ENCODE measurements at regions not wholly inside any gene's neighbourhood (a gene's known extent, or its start where the extent isn't known, plus 50 kb on each side); places are given as distances from the start of the nearest gene placed in this dataset.

DNA sequence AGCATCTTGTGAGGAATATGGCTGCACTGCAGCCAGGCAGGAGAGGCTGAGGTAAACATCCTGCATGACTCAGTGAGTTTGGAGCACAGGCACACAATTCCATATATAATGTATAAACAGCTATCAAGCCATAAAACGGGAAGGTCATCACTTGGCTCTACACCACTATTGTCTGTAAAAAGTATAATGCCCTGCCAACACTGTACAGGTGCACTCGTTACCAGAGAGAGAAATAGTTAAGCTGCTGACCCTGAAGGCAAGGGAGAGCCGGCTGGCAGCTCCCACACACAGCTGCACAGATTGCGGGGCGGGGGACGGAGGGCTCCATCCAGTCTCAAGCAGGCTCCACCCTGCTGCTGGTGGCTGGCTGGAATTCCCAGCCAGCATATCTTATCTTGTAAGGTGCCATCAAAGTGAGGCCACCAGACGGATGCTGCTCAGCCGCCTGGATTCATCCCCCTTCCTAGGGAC is 668.1 kb downstream of the SLITRK5 start:
- H3K27ac ChIP-seq: no peak overlapping the region
- no peaks in the 10 kb centered on the region for H3K4me1 ChIP-seq
- H3K4me3 ChIP-seq: no peak overlapping the region
- intact Hi-C loops (cut with DNase I): no loop called here
- WGBS, 2 donors: 63 to 87% methylated on average over 1 to 8 of the region's 8 CpGs
- no peak for TF ChIP-seq POLR2A (IDR thresholded peaks at IDR 0.05)
- TF ChIP-seq, protein P1, sequence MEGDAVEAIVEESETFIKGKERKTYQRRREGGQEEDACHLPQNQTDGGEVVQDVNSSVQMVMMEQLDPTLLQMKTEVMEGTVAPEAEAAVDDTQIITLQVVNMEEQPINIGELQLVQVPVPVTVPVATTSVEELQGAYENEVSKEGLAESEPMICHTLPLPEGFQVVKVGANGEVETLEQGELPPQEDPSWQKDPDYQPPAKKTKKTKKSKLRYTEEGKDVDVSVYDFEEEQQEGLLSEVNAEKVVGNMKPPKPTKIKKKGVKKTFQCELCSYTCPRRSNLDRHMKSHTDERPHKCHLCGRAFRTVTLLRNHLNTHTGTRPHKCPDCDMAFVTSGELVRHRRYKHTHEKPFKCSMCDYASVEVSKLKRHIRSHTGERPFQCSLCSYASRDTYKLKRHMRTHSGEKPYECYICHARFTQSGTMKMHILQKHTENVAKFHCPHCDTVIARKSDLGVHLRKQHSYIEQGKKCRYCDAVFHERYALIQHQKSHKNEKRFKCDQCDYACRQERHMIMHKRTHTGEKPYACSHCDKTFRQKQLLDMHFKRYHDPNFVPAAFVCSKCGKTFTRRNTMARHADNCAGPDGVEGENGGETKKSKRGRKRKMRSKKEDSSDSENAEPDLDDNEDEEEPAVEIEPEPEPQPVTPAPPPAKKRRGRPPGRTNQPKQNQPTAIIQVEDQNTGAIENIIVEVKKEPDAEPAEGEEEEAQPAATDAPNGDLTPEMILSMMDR (IDR thresholded peaks at IDR 0.05): no peak
- H3K9me3 ChIP-seq: peaks cover 0 to 4% (median 0%) of the 10 kb centered on the region in 3 donors
- no peaks in the 10 kb centered on the region for H3K36me3 ChIP-seq
- DNase-seq: no peak
- H3K27me3 ChIP-seq: no peaks in the 10 kb centered on the region

DNA sequence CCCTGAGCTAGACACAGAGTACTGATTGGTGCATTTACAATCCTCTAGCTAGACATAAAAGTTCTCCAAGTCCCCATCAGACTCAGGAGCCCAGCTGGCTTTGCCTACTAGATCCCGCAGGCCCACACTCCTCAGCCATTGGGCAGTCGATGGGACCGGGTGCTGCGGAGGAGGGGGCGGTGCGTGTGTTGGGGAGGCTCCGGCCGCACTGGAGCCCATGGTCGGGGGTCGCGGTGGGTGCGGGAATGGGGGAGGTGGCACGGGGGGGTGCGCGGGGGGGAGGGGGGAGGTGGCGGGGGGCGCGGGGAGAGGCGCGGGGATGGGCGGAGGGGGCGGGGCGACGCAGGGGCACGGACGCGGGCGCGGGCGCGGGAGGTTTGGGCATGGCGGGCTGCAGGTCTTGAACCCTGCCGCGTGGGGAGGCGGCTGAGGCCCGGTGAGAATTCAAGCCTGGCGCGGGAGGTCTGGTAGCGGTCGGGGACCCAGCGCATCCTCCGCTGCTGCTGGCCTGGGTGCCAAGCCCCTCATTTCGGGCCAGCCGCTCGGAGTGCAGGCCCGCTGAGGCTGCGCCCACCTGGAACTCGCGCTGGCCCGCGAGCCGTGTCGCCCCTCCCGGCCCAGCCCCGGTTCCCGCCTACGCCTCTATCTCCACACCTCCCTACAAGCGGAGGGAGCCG is 674.1 kb downstream of the SLITRK5 start:
- H3K27ac ChIP-seq: no peak overlapping the region
- WGBS, 2 donors: 92 to 98% methylated on average over 8 to 11 of the region's 59 CpGs
- no peaks in the 10 kb centered on the region for H3K27me3 ChIP-seq
- TF ChIP-seq, protein P1 (IDR thresholded peaks at IDR 0.05): no peak
- TF ChIP-seq POLR2A (IDR thresholded peaks at IDR 0.05): no peak
- intact Hi-C loops (cut with DNase I): no loop called here
- no peaks in the 10 kb centered on the region for H3K36me3 ChIP-seq
- H3K4me3 ChIP-seq: no peak overlapping the region
- DNase-seq: no peak
- H3K9me3 ChIP-seq: no peaks in the 10 kb centered on the region
- no peaks in the 10 kb centered on the region for H3K4me1 ChIP-seq

DNA sequence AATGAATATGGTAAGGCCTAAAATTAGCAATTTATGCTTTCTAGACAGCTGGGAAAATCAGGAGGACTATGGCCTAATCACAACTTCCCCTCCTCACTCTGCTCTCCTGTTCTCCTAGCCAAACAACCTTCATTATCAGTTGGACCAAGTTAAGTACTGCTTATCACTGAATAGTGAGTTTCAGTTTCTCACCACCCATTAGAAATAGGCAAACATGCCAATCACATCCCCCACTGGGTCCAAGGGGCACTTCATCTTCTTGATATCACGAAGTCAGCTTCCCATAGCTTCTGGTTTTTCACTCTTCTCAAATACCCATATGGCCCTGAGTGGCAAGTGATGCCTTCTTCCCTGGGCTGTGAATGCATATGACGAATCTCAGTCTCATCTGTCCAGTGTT is 689.6 kb downstream of the SLITRK5 start:
- TF ChIP-seq, protein P1 (IDR thresholded peaks at IDR 0.05): no peak
- no peak for TF ChIP-seq POLR2A (IDR thresholded peaks at IDR 0.05)
- Histone ChIP-seq H3K27me3 (no peaks in the 10 kb centered on the region), H3K27ac (no peak overlapping the region), H3K4me3 (no peak overlapping the region), H3K9me3 (no peaks in the 10 kb centered on the region), H3K36me3 (no peaks in the 10 kb centered on the region), H3K4me1 (no peaks in the 10 kb centered on the region)
- WGBS, 2 donors: 39 to 42% methylated on average over 2 of the region's 2 CpGs
- intact Hi-C loops (cut with DNase I): no loop called here
- DNase-seq: no peak

DNA sequence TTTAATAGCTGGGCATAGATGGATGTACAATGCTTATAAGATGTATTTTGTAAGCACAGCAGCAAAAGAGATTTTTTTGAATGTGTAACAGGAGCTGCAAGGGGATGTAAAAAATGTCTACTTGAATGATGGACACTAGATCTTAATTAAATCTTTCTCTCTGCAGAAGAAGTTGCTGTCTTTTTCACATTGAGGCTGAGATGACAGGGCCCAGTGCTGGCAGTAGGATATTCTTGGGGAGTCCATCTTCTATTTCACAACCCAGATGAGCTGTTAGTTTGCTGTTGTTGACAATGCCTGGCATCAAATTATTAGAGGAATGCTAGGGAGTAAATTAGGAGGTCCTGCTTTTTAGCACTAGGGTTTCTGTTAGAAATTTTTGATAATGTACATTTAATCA is 698.7 kb downstream of the SLITRK5 start:
- no peak overlapping the region for H3K27ac ChIP-seq
- TF ChIP-seq, protein P1 (IDR thresholded peaks at IDR 0.05): no peak
- TF ChIP-seq POLR2A (IDR thresholded peaks at IDR 0.05): no peak
- DNase-seq: no peak
- intact Hi-C loops (cut with DNase I): no loop called here
- peaks cover 0 to 6% (median 0%) of the 10 kb centered on the region in 3 donors for H3K9me3 ChIP-seq
- H3K27me3 ChIP-seq: no peaks in the 10 kb centered on the region
- H3K4me3 ChIP-seq: no peak overlapping the region
- no peaks in the 10 kb centered on the region for H3K36me3 ChIP-seq
- no peaks in the 10 kb centered on the region for H3K4me1 ChIP-seq

DNA sequence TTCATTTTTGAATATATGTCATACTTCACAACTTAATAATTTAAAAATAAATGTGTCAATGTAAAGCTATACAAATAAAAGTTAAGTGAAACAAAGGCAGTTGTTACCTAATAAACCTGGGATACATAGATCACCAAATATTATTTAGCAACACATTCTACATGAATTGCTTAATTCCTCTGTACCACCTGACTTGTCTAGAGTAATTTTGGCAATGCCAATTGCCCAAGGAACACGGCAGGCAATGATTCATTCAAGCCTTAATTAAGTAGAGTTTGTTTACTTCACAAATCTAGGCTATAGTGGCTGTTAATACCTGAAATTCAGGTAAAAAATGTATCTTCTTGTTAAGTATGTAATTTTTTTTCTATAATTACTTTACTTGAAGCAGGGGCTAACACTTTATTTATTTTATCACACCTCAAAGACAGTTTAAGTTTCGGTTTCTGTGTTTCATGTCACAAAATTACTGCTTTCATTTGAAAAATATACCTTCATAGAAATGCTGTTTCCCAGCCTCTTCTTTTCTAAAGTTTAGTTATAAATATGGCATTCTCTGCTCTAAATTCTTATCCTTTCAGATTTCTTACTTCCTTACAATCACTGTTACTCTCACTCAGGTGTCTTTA is 705.7 kb downstream of the SLITRK5 start:
- 32 to 42% methylated on average over 2 of the region's 2 CpGs for WGBS, 2 donors
- no peaks in the 10 kb centered on the region for H3K4me1 ChIP-seq
- TF ChIP-seq, protein P1 (IDR thresholded peaks at IDR 0.05): no peak
- TF ChIP-seq POLR2A (IDR thresholded peaks at IDR 0.05): no peak
- no peak overlapping the region for H3K4me3 ChIP-seq
- H3K36me3 ChIP-seq: no peaks in the 10 kb centered on the region
- H3K27ac ChIP-seq: no peak overlapping the region
- DNase-seq: no peak
- no peaks in the 10 kb centered on the region for H3K27me3 ChIP-seq
- H3K9me3 ChIP-seq: peaks cover 0 to 6% (median 0%) of the 10 kb centered on the region in 3 donors
- intact Hi-C loops (cut with DNase I): no loop called here

All from esophagus squamous epithelium (tissue), 5 donors.